Fibroblast of the aortic adventitia (primary cell): ENCODE measurements at regions not wholly inside any gene's neighbourhood (a gene's known extent, or its start where the extent isn't known, plus 50 kb on each side); places are given as distances from the start of the nearest gene placed in this dataset.
"Not testable (repeated sequence)": the region's sequence is repeated elsewhere in the genome, so short reads cannot be mapped to it uniquely, and the experiment has no call there.

Experiments used
- DNase-seq: peaks from one replicate; pipeline ENCODE4 v3.0.0-alpha.2; 2010; ENCODE audit warnings: low read depth
- H3K4me3 ChIP-seq: 2 replicates; pipeline ENCODE4 v1.5.1; 2011; ENCODE audit warnings: low read depth, mild to moderate bottlenecking, control low read depth, low read length, moderate library complexity
- CTCF ChIP-seq: IDR thresholded peaks from 2 replicates; pipeline ENCODE4 v1.5.1; 2011; ENCODE audit warnings: mild to moderate bottlenecking, low read length, control low read depth, inconsistent platforms; ENCODE audit not compliant: insufficient read depth

- no peak for TF ChIP-seq CTCF
- no peak for DNase-seq
- H3K4me3 ChIP-seq = no peak overlapping the region
Measured at GRCh38 chr10:33036670-33037069, 78.6 kb upstream of the ITGB1 start.

- H3K4me3 ChIP-seq = no peak overlapping the region
- DNase-seq = no peak
- no peak for TF ChIP-seq CTCF
Measured at GRCh38 chr10:33035411-33035810, 77.4 kb upstream of the ITGB1 start.

- no peak for DNase-seq
- no peak overlapping the region for H3K4me3 ChIP-seq
- no peak for TF ChIP-seq CTCF
Measured at GRCh38 chr10:33034931-33035330, 76.9 kb upstream of the ITGB1 start.

- no peak overlapping the region for H3K4me3 ChIP-seq
- peak; percentile 83 for DNase-seq
- TF ChIP-seq CTCF = no peak
Measured at GRCh38 chr10:33032654-33033151, 74.7 kb upstream of the ITGB1 start.

- H3K4me3 ChIP-seq = no peak overlapping the region
- TF ChIP-seq CTCF = no peak
- no peak for DNase-seq
Measured at GRCh38 chr10:33031815-33032653, 74.0 kb upstream of the ITGB1 start.

- H3K4me3 ChIP-seq = no peak overlapping the region
- DNase-seq = no peak
- TF ChIP-seq CTCF = no peak
Measured at GRCh38 chr10:33031171-33031570, 73.1 kb upstream of the ITGB1 start.

- DNase-seq, H3K4me3 ChIP-seq: not testable (repeated sequence)
Measured at GRCh38 chr10:33028515-33028914, 70.5 kb upstream of the ITGB1 start.
